ENCODE measurements at regions not wholly inside any gene's neighbourhood (a gene's known extent, or its start where the extent isn't known, plus 50 kb on each side); places are given as distances from the start of the nearest gene placed in this dataset.

GRCh38 chr13:44111701-44112100 is 232.0 kb downstream of the LACC1 start:
- Histone ChIP-seq H3K27me3 (no peaks in the 10 kb centered on the region), H3K27ac (no peak overlapping the region), H3K36me3 (no peaks in the 10 kb centered on the region), H3K9me3 (no peaks in the 10 kb centered on the region), H3K4me1 (peaks cover 0 to 35% of the 10 kb centered on the region in 2 donors), H3K4me3 (no peak overlapping the region)
- no peak for DNase-seq (ENCODE audit: low spot score)
- TF ChIP-seq, protein P1, sequence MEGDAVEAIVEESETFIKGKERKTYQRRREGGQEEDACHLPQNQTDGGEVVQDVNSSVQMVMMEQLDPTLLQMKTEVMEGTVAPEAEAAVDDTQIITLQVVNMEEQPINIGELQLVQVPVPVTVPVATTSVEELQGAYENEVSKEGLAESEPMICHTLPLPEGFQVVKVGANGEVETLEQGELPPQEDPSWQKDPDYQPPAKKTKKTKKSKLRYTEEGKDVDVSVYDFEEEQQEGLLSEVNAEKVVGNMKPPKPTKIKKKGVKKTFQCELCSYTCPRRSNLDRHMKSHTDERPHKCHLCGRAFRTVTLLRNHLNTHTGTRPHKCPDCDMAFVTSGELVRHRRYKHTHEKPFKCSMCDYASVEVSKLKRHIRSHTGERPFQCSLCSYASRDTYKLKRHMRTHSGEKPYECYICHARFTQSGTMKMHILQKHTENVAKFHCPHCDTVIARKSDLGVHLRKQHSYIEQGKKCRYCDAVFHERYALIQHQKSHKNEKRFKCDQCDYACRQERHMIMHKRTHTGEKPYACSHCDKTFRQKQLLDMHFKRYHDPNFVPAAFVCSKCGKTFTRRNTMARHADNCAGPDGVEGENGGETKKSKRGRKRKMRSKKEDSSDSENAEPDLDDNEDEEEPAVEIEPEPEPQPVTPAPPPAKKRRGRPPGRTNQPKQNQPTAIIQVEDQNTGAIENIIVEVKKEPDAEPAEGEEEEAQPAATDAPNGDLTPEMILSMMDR (IDR thresholded peaks at IDR 0.05) = no peak

GRCh38 chr13:44112700-44113329 is 233.1 kb downstream of the LACC1 start:
- DNase-seq (ENCODE audit: low spot score) = no peak
- Histone ChIP-seq H3K27ac (no peak overlapping the region), H3K4me3 (no peak overlapping the region), H3K27me3 (no peaks in the 10 kb centered on the region), H3K36me3 (no peaks in the 10 kb centered on the region), H3K4me1 (peaks cover 0 to 35% of the 10 kb centered on the region in 2 donors), H3K9me3 (no peaks in the 10 kb centered on the region)
- TF ChIP-seq, protein P1 (IDR thresholded peaks at IDR 0.05) = no peak

- H3K4me1 ChIP-seq = peaks cover 0 to 22% of the 10 kb centered on the region in 2 donors
- no peak for DNase-seq (ENCODE audit: low spot score)
- H3K9me3 ChIP-seq = no peaks in the 10 kb centered on the region
- TF ChIP-seq, protein P1 (IDR thresholded peaks at IDR 0.05) = peak in 1 of 2 donors; percentile 35
- H3K27me3 ChIP-seq = no peaks in the 10 kb centered on the region
- H3K27ac ChIP-seq = peak overlapping the region; percentile 72 to 78
- H3K36me3 ChIP-seq = no peaks in the 10 kb centered on the region
- no peak overlapping the region for H3K4me3 ChIP-seq
These were observed 237.0 kb downstream of the LACC1 start for GRCh38 chr13:44116562-44117332.

DNA sequence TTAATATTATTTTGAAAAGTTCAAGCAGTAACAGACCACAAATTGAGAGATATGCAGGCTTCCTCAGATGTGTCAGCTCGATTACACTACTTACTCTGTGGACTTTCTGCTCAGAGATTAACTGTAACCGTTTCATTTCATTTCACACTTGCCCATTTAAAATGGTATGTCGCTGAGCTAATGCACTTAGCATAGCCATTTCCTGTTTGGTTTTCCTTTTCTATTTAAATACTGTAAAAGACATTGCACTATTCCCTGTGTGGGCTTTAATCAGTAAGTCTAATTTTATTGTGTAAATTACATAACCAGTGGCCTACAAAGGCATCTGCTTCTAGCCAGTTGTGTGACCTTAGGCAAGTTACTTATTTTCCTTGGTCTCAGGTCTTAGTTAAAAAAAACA is 237.6 kb downstream of the LACC1 start:
- Histone ChIP-seq H3K4me1 (peaks cover 0 to 22% of the 10 kb centered on the region in 2 donors), H3K4me3 (no peak overlapping the region), H3K27me3 (no peaks in the 10 kb centered on the region), H3K36me3 (no peaks in the 10 kb centered on the region), H3K9me3 (no peaks in the 10 kb centered on the region), H3K27ac (peak overlapping the region; percentile 72 to 78)
- TF ChIP-seq, protein P1 (IDR thresholded peaks at IDR 0.05) = no peak
- DNase-seq (ENCODE audit: low spot score) = no peak

DNA sequence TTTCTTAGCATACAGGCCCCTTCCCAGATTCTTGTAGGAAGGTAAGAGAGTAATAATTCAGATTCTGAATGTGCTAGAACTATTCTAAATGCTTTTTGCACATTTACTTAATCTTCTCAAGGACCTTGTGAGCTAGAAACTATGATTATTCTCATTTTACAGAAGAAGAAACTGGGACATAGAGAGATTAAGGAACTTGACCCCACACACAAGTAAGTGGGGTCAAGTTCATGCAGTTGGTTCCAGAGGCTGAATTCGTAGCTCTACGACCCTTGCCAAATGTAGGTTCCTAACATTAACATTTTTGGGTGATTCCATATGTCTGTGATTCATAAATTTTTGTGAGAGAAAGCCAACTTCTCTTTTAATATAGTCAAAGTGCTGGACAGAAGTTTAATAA is 238.1 kb downstream of the LACC1 start:
- no peak for DNase-seq (ENCODE audit: low spot score)
- Histone ChIP-seq H3K4me3 (no peak overlapping the region), H3K36me3 (no peaks in the 10 kb centered on the region), H3K9me3 (no peaks in the 10 kb centered on the region), H3K4me1 (peaks cover 0 to 22% of the 10 kb centered on the region in 2 donors), H3K27me3 (no peaks in the 10 kb centered on the region), H3K27ac (peak overlapping the region; percentile 72 to 78)
- TF ChIP-seq, protein P1 (IDR thresholded peaks at IDR 0.05) = no peak
